ENCODE measurements at regions not wholly inside any gene's neighbourhood (a gene's known extent, or its start where the extent isn't known, plus 50 kb on each side); places are given as distances from the start of the nearest gene placed in this dataset.

GRCh38 chr5:168192120-168192519, 99.3 kb upstream of the WWC1 start:
- POLR2A ChIA-PET: no interaction called here

More at GRCh38 chr5:168192120-168192519, 99.3 kb upstream of the WWC1 start:
- Histone ChIP-seq H3K27ac (ENCODE audit: extremely low read length, insufficient read depth, low read length) (no peak overlapping the region), H3K4me1 (ENCODE audit: insufficient read depth, low read length) (no peaks in the 10 kb centered on the region), H3K4me3 (replicated peaks in 1 of 3; ENCODE audit: insufficient read depth in 1 of 3, low read depth in 2 of 3, low read length in 3 of 3) (no peak overlapping the region), H3K9ac (ENCODE audit: insufficient read depth, low read depth, low read length) (no peak overlapping the region), H3K79me2 (ENCODE audit: insufficient read depth, low read length) (no peaks in the 10 kb centered on the region), H3K4me2 (ENCODE audit: low read depth, low read length) (no peak overlapping the region), H3K36me3 (replicated peaks in 1 of 2; ENCODE audit: control insufficient read depth in 1 of 2, insufficient read depth in 2 of 2, low read length in 2 of 2) (no peaks in the 10 kb centered on the region), H3K9me3 (ENCODE audit: low read length) (no peaks in the 10 kb centered on the region), H2AFZ (ENCODE audit: low read length) (no peak overlapping the region), H4K20me1 (ENCODE audit: insufficient read depth, low read length) (no peaks in the 10 kb centered on the region), H3K27me3 (ENCODE audit: control insufficient read depth in 1 of 2, insufficient read depth in 2 of 2, low read length in 2 of 2) (peaks cover 1 to 17% of the 10 kb centered on the region in 2 experiments; a peak in 4 of 5 replicates)
- TF ChIP-seq KDM6A (CRISPR knock-in tag; IDR thresholded peaks at IDR 0.05; ENCODE audit: low read depth): no peak
- TF ChIP-seq ZNF878 (CRISPR knock-in tag; IDR thresholded peaks at IDR 0.05): no peak
- no peak for TF ChIP-seq PITX1 (CRISPR knock-in tag; IDR thresholded peaks at IDR 0.05)
- TF ChIP-seq ZBTB20 (CRISPR knock-in tag; IDR thresholded peaks at IDR 0.05; ENCODE audit: borderline replicate concordance, low read depth): no peak
- TF ChIP-seq TOE1 (CRISPR knock-in tag; IDR thresholded peaks at IDR 0.05): no peak
- TF ChIP-seq, protein P1, sequence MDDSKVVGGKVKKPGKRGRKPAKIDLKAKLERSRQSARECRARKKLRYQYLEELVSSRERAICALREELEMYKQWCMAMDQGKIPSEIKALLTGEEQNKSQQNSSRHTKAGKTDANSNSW (CRISPR knock-in tag; IDR thresholded peaks at IDR 0.05; ENCODE audit: borderline replicate concordance): no peak
- TF ChIP-seq, protein P2, sequence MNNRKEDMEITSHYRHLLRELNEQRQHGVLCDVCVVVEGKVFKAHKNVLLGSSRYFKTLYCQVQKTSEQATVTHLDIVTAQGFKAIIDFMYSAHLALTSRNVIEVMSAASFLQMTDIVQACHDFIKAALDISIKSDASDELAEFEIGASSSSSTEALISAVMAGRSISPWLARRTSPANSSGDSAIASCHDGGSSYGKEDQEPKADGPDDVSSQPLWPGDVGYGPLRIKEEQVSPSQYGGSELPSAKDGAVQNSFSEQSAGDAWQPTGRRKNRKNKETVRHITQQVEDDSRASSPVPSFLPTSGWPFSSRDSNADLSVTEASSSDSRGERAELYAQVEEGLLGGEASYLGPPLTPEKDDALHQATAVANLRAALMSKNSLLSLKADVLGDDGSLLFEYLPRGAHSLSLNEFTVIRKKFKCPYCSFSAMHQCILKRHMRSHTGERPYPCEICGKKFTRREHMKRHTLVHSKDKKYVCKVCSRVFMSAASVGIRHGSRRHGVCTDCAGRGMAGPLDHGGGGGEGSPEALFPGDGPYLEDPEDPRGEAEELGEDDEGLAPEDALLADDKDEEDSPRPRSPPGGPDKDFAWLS (CRISPR knock-in tag; IDR thresholded peaks at IDR 0.05; ENCODE audit: borderline replicate concordance): no peak
- TF ChIP-seq PRPF4 (IDR thresholded peaks at IDR 0.05; ENCODE audit: low read depth, low read length, poor library complexity, severe bottlenecking): no peak
- TF ChIP-seq CREB3 (CRISPR knock-in tag; IDR thresholded peaks at IDR 0.05): no peak
- no peak for ATAC-seq
- intact Hi-C loops (cut with micrococcal nuclease; ENCODE audit: unreplicated experiment): no loop called here
- no peak for FAIRE-seq
- DNase-seq (ENCODE audit: low spot score): no peak
- CTCF ChIA-PET (ENCODE audit: low intra/inter-chr PET ratio, low total read pairs): no interaction called here
- in situ Hi-C loops (cut with HindIII; ENCODE audit: extremely low pct_ligation_motif_present, low pct_unique_long_range_greater_than_20kb): no loop called here
- 12% methylated on average over 4 of the region's 4 CpGs for WGBS (ENCODE audit: low lambda C conversion rate)
- BruUV-seq (replicated peaks): no TSS peak
